HG03520 (cell line): ENCODE measurements at regions not wholly inside any gene's neighbourhood (a gene's known extent, or its start where the extent isn't known, plus 50 kb on each side); places are given as distances from the start of the nearest gene placed in this dataset.
"Not testable (repeated sequence)": the region's sequence is repeated elsewhere in the genome, so short reads cannot be mapped to it uniquely, and the experiment has no call there.

Experiments
- ATAC-seq: cut with Tn5 transposase; IDR thresholded peaks from one replicate; pipeline ENCODE4 v1.9.1; 2021; ENCODE audit warnings: mild to moderate bottlenecking, moderate library complexity; ENCODE audit not compliant: unreplicated experiment

DNA sequence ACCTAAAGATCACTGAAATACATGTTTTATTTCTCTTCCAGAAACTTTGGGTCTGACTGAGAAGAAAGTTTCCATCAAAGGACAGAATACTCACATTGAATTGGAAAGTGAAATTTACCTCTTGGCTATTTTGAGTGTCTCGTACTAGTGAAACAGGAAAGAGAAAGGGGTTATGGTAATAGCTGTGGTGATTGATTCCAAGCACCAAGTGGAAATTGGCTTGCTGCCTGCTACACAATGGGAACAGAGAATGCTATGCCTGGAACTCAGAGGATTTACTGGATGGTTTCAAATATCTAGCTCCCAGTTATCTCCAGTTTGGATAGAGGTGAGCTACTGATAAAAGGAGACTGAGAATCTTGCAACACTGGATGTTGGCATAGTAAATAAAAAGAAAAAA, 492.8 kb upstream of the FSIP2 start:
- peak; percentile 58 for ATAC-seq

DNA sequence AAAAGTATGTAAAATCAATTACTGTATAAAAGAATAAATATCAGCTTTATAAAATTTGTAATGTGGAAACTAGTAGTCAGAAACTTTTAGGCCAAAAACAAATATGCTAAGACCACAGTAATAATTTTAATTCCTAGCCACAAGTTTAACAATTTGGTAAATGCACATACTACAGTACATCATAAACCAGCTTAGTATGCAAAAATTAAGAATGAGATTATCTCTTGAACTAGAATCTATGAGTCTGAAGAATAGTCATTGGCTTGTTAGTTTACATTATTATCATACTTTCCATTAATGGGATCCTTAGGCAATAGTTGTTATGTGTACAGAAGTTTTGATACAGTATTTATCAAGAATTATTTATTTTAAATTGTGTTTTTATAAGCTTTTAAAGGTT, 491.9 kb upstream of the FSIP2 start:
- ATAC-seq = no peak

DNA sequence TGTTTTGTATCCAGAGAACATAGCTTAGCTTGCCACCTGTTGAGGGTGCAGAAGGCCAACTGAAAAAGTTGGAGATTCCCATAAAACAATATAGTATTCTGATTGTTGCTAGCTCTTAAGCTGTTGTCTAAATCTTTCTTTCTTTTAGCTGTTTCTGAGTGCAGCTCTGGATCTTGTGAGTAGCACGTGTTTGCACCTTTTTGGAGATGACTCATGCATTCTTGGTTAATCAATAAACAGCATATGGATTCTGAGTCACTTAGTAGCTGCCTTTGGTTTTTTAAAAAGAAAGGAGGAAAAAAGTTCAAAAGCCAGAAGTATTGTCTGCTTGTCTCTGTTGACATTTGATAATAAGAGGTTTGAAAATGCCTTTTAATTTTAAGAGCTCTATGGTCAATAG, 483.0 kb upstream of the FSIP2 start:
- ATAC-seq = no peak

DNA sequence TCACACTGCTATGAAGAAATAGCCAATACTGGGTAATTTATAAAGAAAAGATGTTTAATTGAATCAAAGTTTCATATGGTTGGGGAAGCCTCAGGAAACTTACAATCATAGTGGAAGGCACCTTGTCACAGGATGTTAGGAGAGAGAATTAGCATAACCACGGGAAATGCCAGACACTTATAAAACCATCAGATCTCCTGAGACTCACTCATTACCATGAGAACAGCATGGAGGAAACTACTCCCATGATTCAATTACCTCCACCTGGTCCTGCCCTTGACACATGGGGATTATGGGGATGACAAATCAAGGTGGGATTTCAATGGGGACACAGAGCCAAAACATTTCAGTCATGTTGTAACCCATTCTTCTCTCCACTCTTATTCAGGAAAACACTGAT, 472.9 kb upstream of the FSIP2 start:
- ATAC-seq = no peak

DNA sequence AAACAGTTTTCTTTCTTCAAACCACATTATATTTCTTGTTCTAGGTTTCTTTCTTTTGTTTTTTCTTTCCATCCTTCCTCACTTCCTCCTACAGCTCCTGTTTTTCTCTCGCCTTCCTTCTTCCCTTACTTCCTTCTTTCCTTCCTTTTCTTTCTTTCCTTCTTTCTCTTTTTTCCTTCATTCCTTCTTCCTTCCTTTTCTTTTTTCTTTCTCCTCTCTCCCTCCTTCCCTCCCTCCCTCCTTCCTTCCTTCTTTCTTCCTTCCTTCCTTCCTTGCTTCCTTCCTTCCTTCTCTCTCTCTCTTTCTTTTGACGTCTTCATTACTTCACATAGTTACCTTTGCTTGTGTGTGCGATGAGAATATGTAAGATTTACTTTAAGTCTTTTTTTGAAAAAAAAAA, 470.0 kb upstream of the FSIP2 start:
- no peak for ATAC-seq

DNA sequence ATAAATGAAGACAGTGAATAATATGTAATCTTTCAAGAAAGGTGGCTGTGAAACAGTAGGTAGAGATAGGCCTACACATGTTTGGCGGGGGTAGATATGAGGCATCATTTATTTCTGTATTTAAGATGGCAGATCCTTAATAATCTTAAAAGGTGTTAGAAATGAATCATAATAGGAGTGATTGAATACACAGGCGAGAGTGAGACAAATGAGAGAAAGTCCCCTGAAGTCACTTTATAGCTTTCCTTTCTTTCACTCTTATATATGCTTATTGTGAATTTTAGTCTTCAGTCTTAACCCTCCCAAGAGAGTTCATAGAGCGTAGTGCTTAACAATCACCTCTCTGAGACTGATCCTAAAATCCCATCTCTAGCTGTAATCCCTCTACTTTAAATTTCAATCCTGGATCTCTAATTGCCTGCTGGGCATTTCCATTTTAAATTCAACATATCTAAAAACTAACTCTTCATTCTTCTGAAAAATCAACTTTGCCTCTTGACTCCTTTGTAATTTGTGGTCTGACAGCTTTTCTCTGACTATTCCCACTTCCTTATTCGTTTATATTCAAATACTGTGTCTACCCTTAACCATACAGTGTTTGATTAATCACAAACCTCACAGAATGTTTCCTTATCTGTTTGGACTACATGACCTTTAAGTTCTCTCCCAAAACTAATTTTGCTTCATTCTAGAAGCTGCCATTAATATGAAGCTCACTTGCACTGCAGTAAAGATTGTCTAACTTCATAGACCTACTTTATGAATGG, 463.7 kb upstream of the FSIP2 start:
- no peak for ATAC-seq

DNA sequence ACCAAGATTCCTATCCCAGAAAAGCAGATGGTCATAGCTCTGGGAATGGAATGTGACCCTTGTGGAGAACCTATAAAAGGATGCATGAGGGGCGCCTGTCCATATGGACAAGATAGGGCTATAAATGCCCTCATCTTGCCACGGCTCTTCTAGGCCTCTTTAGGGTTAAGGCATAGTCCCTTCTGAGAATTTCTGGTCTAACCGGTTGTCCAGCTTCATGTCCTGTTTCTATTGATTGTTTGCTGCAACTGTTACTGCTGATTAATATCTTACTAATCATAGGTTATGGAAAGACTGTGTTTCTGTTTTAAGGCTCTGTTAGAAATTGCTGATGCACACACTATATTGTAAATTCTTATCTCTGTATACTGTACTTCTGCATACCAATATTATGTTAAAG, 462.6 kb upstream of the FSIP2 start:
- ATAC-seq = not testable (repeated sequence)

DNA sequence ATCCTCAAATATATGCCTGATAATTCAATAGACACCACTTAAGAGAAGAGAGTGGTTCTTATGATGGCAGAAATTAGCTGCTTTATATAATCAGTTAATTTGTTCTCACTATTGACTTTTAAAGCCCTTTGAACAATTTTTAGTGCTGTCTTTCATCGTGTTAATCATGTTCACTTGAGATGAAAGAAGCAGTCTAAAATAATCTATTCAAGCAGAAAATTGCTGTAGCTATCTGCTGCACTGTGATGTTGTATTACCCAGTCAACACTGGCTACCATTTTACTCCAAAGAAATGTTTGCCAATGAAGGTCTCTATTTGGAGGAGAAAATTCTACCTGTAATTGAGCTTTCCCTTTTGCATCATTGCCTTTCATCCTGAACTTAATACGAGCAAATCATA, 459.8 kb upstream of the FSIP2 start:
- ATAC-seq = no peak

DNA sequence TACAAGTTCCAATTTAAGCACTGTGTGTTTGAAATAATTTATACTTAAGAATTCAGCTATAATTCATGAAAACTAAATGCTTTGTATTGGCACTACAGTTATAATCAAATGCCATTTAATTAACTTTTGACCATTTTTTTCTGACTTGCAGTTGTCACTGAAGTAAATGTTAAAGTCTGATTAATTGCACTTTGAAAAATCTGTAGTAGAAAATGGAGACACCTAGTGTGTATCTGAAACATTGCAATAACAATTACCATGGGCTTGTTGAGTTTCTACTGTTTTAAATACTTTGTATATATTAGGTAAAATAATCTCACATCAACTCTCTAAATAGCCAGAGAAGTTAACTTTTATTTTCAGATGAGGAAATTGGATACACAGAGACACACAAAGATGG, 458.6 kb upstream of the FSIP2 start:
- no peak for ATAC-seq

DNA sequence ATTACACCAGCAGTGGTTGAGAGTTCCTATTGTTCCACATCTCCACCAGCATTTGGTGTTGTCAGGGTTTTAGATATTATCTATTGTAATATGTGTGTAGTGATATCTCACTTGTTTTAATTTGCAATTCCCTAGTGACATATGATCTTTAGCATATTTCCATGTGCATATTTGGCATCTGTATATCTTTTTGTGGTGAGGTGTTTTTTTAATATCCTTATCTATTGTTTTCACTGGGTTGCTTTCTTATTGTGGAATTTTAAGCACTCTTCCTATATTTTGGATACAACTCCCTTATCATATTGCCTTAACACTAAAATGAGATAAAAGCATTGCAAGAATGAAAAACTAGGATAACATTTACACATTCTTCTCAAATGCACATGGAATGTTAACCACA, 453.9 kb upstream of the FSIP2 start:
- ATAC-seq = no peak

DNA sequence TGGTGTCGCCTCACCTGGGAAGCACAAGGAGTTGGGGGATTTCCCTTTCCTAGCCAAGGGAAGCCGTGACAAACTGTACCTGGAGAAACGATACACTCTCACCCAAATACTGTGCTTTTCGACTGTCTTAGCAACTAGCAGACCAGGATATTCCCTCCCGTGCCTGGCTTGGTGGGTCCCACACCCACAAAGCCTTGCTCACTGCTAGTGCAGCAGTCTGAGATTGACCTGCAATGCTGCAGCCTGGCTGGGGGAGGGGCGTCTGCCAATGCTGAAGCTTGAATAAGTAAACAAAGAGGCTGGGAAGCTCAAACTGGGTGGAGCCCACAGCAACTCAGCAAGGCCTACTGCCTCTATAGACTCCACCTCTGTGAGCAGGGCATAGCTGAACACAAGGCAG, 448.6 kb upstream of the FSIP2 start:
- not testable (repeated sequence) for ATAC-seq

DNA sequence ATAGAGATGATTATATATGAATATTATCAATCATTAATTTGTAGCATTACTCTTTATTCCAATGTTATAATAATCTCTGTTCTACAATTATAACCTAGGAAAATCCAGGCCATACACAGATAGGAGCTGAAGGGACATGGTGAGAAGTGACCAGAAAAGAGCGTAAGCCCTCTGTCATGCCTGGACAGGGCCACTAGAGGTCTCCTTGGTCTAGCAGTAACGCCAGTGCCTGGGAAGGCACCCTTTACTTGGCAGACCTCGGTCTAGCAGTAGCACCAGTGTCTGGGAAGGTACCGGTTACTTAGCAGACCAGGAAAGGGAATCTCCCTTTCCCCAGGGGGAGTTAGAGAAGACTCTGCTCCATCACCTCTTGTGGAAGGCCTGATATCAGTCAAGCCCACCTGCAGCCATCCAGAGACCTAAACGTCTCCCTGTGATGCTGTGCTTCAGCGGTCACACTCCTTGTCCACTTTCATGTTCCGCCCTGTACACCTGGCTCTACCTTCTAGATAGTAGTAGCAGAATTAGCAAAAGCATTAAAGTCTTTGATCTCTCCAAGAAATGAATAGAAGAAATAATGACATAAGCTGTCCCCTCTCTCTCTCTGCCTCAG, 447.5 kb upstream of the FSIP2 start:
- ATAC-seq = peak; percentile 97

DNA sequence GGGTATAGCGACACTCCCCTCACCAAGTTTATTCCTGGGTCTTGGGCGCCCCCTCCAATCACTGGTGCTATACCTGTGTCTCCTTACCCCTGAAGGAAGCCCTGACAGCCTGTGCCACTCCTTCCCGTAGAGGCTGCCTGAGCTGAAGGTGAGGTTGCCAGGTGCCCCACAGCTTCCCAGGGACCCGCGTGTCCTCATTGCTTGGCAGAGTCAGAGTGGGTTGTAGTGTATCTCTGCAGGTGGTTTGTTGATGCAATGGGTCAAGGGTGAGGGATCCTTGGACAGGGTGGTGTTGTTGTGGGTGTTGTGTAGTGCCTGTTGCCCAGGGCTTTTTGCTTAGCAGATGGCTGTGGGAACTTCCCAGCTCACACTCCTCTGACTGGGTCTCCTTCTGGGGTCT, 438.7 kb upstream of the FSIP2 start:
- no peak for ATAC-seq

DNA sequence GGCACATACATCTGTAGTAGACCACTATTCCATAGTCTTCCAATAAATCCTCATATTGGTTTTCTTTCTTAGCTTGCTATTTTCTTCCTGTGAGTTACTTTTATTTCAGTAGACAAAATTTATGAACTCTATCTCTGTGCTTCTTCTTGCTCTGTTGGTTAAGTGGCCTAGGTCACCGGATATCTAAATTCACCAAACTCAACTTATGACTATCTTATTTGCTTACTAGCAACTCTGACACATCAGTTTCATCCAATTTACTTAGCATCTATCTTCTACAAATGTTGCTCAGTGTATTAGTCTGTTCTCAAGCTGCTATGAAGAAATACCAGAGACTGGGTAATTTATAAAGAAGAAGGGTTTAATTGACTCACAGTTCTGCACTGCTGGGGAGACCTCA, 432.5 kb upstream of the FSIP2 start:
- no peak for ATAC-seq

DNA sequence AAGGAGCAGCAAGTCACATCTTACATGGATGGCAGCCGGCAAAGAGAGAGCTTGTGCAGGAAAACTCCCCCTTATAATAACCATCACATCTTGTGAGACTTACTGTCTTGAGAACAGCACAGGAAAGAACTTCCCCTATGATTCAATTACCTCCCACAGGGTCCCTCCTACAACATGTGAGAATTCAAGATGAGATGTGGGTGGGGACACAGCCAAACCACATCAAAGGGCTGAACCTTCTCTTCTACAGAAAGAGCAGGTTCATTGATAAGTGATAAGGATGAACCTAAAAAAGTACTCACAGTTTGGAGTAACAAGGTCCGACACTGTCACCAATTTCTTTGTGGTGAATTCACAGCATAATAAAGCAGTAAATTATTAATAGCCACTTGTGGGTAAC, 422.2 kb upstream of the FSIP2 start:
- peak; percentile 71 for ATAC-seq

DNA sequence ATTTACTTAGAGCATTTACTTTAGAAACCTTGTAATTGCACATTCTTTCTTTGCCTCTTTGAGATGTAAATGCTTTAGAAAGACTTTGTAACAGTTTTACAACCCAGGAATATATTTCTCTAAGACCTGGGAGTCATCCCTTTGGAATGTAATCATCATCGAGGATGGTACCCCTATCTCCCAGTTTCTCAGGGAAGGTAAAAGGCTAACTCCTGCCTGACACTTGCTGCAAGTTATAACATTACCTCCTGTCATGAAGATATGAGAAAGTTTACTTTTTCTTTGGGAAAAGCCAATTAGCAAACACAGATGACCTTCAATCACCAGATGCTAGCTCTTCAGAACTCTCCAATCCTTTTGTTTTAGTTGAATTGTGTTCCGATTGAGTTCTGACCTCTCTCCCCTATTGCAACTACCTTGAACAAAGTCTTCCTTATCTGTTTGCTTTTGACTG, 420.3 kb upstream of the FSIP2 start:
- no peak for ATAC-seq

DNA sequence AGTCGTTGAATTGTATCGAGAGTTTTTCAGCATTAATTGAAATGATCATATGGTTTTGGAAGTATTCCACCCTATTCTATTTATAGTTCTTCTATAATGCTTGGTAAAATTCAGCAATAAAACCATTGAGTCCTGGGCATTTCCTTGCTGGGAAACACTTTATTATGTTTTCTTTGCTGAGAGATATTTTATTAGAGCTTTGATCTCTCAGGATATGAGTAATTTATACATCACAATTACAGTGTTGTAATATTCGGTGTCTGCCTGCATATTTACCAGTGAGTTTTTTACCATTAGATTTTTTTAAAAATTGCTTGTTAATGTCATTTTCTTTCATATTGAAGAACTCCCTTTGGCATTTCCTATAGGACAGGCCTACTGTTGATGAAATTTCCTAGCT, 402.7 kb upstream of the FSIP2 start:
- no peak for ATAC-seq

DNA sequence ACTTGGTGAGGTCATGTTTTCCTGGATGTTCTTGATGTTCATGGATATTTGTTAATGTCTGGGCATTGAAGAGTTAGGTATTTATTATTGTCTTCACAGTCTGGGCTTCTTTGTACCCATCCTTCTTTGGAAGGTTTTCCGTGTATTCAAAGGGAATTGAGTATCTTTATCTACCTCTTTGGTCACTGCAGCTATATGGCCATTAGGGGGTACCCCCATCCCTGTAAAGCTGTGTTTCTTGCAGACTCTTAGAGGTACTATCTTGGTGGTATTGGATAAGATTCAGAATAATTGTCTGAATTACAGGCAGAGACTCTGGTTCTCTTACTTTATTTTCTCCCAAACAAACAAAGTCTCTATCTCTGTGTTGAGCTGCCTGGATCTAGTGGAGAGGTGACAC, 401.6 kb upstream of the FSIP2 start:
- no peak for ATAC-seq

DNA sequence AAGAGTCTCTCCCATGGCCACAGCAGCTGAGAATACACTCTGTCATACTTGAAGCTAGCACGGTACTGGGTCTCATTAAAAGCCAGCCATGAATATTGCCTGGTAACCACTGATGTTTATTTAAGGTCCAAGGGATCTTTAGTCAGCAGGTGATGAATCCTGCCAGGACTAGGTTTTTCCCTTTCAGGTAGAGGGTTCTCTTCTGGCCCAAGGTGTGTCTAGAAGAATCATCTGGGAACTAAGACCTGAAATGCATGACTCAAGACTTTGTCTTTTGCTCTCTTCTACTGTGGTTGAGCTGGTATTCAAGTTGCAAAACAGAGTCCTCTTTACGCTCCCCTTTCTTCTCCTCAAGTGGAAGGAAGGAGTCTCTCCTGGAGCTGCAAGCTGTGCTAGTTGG, 400.5 kb upstream of the FSIP2 start:
- no peak for ATAC-seq

DNA sequence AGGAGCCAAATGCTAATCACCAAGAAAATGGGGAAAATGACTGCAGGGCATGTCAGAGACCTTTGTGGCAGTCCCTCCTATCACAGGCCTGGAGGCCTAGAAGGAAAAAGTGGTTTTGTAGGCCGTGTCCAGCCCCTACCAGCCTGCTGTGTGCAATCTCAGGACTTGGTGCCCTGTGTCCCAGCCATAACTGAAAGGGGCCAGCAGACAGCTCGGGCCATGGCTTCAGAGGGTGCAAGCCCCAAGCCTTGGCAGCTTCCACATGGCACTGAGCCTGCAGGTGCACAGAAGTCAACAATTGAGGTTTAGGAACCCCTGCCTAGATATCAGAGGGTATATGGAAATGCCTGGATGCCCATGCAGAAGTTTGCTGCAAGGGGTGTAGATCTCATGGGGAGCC, 391.2 kb upstream of the FSIP2 start:
- ATAC-seq = no peak

DNA sequence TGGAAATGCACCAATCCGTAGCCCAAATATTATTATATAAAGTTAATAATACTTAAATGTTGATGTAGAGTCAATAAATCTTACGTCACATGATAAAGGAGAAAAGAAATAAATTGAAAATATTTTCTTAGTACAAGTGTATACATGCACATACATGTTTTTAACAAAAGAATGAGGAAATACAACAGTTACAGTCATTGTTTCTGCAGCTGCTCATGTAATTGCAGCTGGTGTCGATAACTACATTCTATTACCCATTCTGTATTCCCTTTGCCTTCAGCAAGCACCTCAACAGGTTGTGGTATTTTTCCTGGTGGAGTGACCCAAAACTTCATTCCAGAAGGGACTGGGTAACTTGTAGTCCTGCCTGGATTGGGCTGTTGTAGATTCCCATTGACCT, 377.8 kb upstream of the FSIP2 start:
- ATAC-seq = no peak

DNA sequence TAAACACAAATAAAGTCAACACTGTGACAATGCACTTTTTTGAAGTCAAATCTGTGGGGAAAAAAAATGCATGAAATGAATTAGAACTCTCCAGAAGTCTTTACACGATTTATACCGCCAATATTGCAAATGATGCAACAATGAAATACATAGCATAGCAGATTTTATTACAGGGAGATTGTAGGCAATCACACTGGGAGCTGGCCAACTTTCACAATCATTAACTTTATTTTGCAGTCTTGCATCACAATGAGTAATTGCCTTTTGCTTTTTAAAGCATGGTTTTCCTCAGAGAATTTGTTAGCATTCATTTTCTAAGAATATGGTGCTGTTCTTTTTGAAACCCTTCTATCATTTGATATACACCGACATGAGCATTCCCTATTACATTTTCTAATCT, 366.4 kb upstream of the FSIP2 start:
- no peak for ATAC-seq

DNA sequence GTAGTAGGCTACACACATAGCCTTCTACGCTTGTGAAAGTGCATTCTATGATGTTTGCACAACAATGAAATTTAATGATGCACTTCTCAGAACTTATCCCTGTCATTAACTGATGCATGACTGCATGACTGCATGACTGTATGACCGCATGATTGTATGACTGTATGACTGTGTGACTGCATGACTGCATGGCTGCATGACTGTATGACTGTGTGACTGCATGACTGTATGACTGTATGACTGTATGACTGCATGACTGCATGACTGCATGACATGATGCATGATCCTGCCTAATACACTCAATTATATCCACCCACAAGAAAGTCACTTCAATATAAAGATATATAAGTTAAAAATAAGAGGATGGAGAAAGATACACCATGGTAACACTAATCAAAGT, 365.4 kb upstream of the FSIP2 start:
- no peak for ATAC-seq
